AG04450 (cell line): ENCODE measurements at regions not wholly inside any gene's neighbourhood (a gene's known extent, or its start where the extent isn't known, plus 50 kb on each side); places are given as distances from the start of the nearest gene placed in this dataset.

ENCODE experiments used
- CTCF ChIA-PET: fragments of 300-600, 350-600 bp; formaldehyde crosslinking; extraction: SDS; loops from one replicate; lab custom pipeline; 2022; ENCODE audit warnings: antibody characterized with exemption, inconsistent platforms; lab: Charles Lee
- POLR2A ChIA-PET: fragments of 350-600 bp; formaldehyde crosslinking; extraction: SDS; loops from one replicate; lab custom pipeline; 2021; ENCODE audit warnings: antibody characterized with exemption, inconsistent platforms; lab: Yijun Ruan, JAX
- DNase-seq: peaks from one replicate; pipeline ENCODE4 v3.0.0-alpha.2; 2011; ENCODE audit warnings: low read depth, low spot score
- H3K27ac ChIP-seq: one replicate; pipeline ENCODE4 v1.5.1; 2012; ENCODE audit warnings: low read depth, low read length, control low read depth
- H3K27me3 ChIP-seq: one replicate; pipeline ENCODE4 v1.6.0; 2012; ENCODE audit warnings: low read length; ENCODE audit not compliant: control insufficient read depth, insufficient read depth
- H3K4me3 ChIP-seq: 2 replicates; pipeline ENCODE4 v1.5.1; 2011; ENCODE audit warnings: mild to moderate bottlenecking, low read depth, low read length, control low read depth
- H3K9me3 ChIP-seq: 2 replicates; pipeline ENCODE4 v1.5.1; 2012; ENCODE audit warnings: low read length; ENCODE audit not compliant: control insufficient read depth, insufficient read depth
- CTCF ChIP-seq: IDR thresholded peaks from 2 replicates; pipeline ENCODE4 v1.5.1; 2011; ENCODE audit warnings: low read depth, low read length, control low read depth, inconsistent platforms

- no peak overlapping the region for H3K27ac ChIP-seq
- no peak for TF ChIP-seq CTCF
- no peak for DNase-seq
- no peaks in the 10 kb centered on the region for H3K9me3 ChIP-seq
- peaks cover 1% of the 10 kb centered on the region for H3K27me3 ChIP-seq
- CTCF ChIA-PET: interaction anchor here (1.0 to 1.3 kb wide), 2 partner anchors 22 to 248 kb away, joined by 3 read pairs; no protein-coding TSS in a partner anchor
- no peak overlapping the region for H3K4me3 ChIP-seq
- POLR2A ChIA-PET: no interaction called here
Observed at GRCh38 chr16:86812363-86812970, 234.1 kb downstream of the FOXL1 start.

GRCh38 chr16:86814256-86814655 is 235.9 kb downstream of the FOXL1 start:
- H3K9me3 ChIP-seq: no peaks in the 10 kb centered on the region
- ChIA-PET CTCF (no interaction called here), POLR2A (no interaction called here)
- DNase-seq: no peak
- H3K27ac ChIP-seq: no peak overlapping the region
- H3K27me3 ChIP-seq: peaks cover 5% of the 10 kb centered on the region
- no peak for TF ChIP-seq CTCF
- no peak overlapping the region for H3K4me3 ChIP-seq

GRCh38 chr16:86816930-86817625 is 238.7 kb downstream of the FOXL1 start:
- Histone ChIP-seq H3K9me3 (no peaks in the 10 kb centered on the region; the same call in 1 of the 2 replicates), H3K27ac (no peak overlapping the region), H3K27me3 (peaks cover 5% of the 10 kb centered on the region), H3K4me3 (no peak overlapping the region)
- no peak for DNase-seq
- CTCF ChIA-PET: interaction anchor here (0.6 kb wide), 1 partner anchor 160 kb away, joined by 9 read pairs; no protein-coding TSS in a partner anchor
- TF ChIP-seq CTCF: no peak
- POLR2A ChIA-PET: no interaction called here

GRCh38 chr16:86818671-86819532 is 240.6 kb downstream of the FOXL1 start:
- POLR2A ChIA-PET: no interaction called here
- CTCF ChIA-PET: interaction anchor here (0.5 to 1.2 kb wide), 2 partner anchors 8 to 12 kb away, joined by 5 read pairs; no protein-coding TSS in a partner anchor
- no peak overlapping the region for H3K27ac ChIP-seq
- H3K27me3 ChIP-seq: peaks cover 5% of the 10 kb centered on the region
- no peaks in the 10 kb centered on the region; the same call in 1 of the 2 replicates for H3K9me3 ChIP-seq
- no peak for DNase-seq
- TF ChIP-seq CTCF: no peak
- H3K4me3 ChIP-seq: no peak overlapping the region
